SU-DHL-6 (cell line): ENCODE measurements at regions not wholly inside any gene's neighbourhood (a gene's known extent, or its start where the extent isn't known, plus 50 kb on each side); places are given as distances from the start of the nearest gene placed in this dataset.

ENCODE experiments used
- H2AFZ ChIP-seq: fragments of 200-600 bp; sonication (generic); 2 replicates; pipeline ENCODE4 v1.6.1; 2014; ENCODE audit warnings: low read depth, mild to moderate bottlenecking, moderate library complexity, mixed read lengths, antibody characterized with exemption, low read length; ENCODE audit not compliant: severe bottlenecking
- H3F3A ChIP-seq: fragments of 200-600 bp; shearing (Covaris generic); 2 replicates; pipeline ENCODE4 v1.6.0; 2016; ENCODE audit warnings: antibody characterized with exemption, mild to moderate bottlenecking; ENCODE audit not compliant: insufficient read depth
- H3K27ac ChIP-seq: fragments of 200-600 bp; sonication (generic); 2 replicates; pipeline ENCODE4 v1.5.1; 2016; ENCODE audit warnings: low read depth, mild to moderate bottlenecking, low read length, moderate library complexity, mixed read lengths
- H3K27me3 ChIP-seq: fragments of 200-600 bp; sonication (generic), shearing (Covaris generic); 2 replicates; pipeline ENCODE4 v1.6.0; 2014; ENCODE audit warnings: mild to moderate bottlenecking, low read length
- H3K36me3 ChIP-seq: fragments of 200-600 bp; sonication (generic); 2 replicates; pipeline ENCODE4 v1.6.1; 2014; ENCODE audit warnings: mild to moderate bottlenecking, low read length, mixed read lengths
- H3K4me2 ChIP-seq: fragments of 300-600, 200-600 bp; shearing (Covaris generic), sonication (generic); 2 replicates; pipeline ENCODE4 v1.6.0; 2014; ENCODE audit warnings: low read length, low read depth, mild to moderate bottlenecking; ENCODE audit not compliant: poor library complexity, severe bottlenecking
- H3K4me3 ChIP-seq: fragments of 200-600 bp; sonication (generic); 2 replicates; pipeline ENCODE4 v1.5.1; 2014; ENCODE audit warnings: antibody characterized with exemption, low read length, mild to moderate bottlenecking, mixed read lengths; ENCODE audit not compliant: insufficient read depth, poor library complexity, severe bottlenecking
- H3K79me2 ChIP-seq: fragments of 200-600 bp; sonication (generic); 2 replicates; pipeline ENCODE4 v1.6.1; 2014; ENCODE audit warnings: mild to moderate bottlenecking, low read length, moderate library complexity; ENCODE audit not compliant: insufficient read depth
- H3K9ac ChIP-seq: fragments of 200-600 bp; sonication (generic); 2 replicates; pipeline ENCODE4 v1.7.0; 2014; ENCODE audit warnings: mild to moderate bottlenecking, low read length
- H3K9me2 ChIP-seq: fragments of 200-600 bp; sonication (generic); replicated peaks from 2 replicates; pipeline ENCODE4 v1.6.1; 2014; ENCODE audit warnings: low read length; ENCODE audit not compliant: insufficient read depth
- H3K9me3 ChIP-seq: fragments of 200-600 bp; sonication (generic); 2 replicates; pipeline ENCODE4 v1.6.1; 2014; ENCODE audit warnings: low read length, mixed read lengths; ENCODE audit not compliant: insufficient read depth
- H4K20me1 ChIP-seq: fragments of 200-600 bp; sonication (generic); 2 replicates; pipeline ENCODE4 v1.6.1; 2014; ENCODE audit warnings: low read depth, mild to moderate bottlenecking, antibody characterized with exemption, low read length, moderate library complexity, mixed read lengths
- CTCF ChIP-seq: fragments of 200-600 bp; sonication (generic); IDR thresholded peaks from one replicate; pipeline ENCODE4 v1.5.1; 2017; ENCODE audit warnings: antibody characterized with exemption, mild to moderate bottlenecking, low read length, moderate library complexity; ENCODE audit not compliant: insufficient read depth, poor library complexity, severe bottlenecking
- EZH2phosphoT487 ChIP-seq: fragments of 200-600 bp; sonication (generic), shearing (Covaris generic); conservative IDR thresholded peaks from 2 replicates; pipeline ENCODE4 v1.6.1; 2018; ENCODE audit warnings: mild to moderate bottlenecking, antibody characterized with exemption, low read length, moderate library complexity, mixed read lengths

GRCh38 chr12:28742791-28743190, 406.3 kb upstream of the FAR2 start:
- Histone ChIP-seq H3K27me3 (no peaks in the 10 kb centered on the region), H2AFZ (no peak overlapping the region), H3K27ac (no peak overlapping the region), H3K9me3 (no peaks in the 10 kb centered on the region), H3K36me3 (no peaks in the 10 kb centered on the region), H3F3A (no peaks in the 10 kb centered on the region), H3K9ac (no peak overlapping the region), H4K20me1 (no peaks in the 10 kb centered on the region), H3K9me2 (no peaks in the 10 kb centered on the region), H3K79me2 (no peaks in the 10 kb centered on the region), H3K4me3 (no peak overlapping the region), H3K4me2 (no peak overlapping the region)
- no peak for TF ChIP-seq CTCF
- no peak for TF ChIP-seq EZH2phosphoT487

- H3K4me3 ChIP-seq = no peak overlapping the region
- H3K79me2 ChIP-seq = no peaks in the 10 kb centered on the region
- H3K27me3 ChIP-seq = no peaks in the 10 kb centered on the region
- no peaks in the 10 kb centered on the region for H3K9me2 ChIP-seq
- no peaks in the 10 kb centered on the region for H3K36me3 ChIP-seq
- H3K9me3 ChIP-seq = no peaks in the 10 kb centered on the region
- no peak overlapping the region for H3K4me2 ChIP-seq
- no peak for TF ChIP-seq CTCF
- no peak for TF ChIP-seq EZH2phosphoT487
- H3K27ac ChIP-seq = no peak overlapping the region
- H3F3A ChIP-seq = no peaks in the 10 kb centered on the region
- no peak overlapping the region for H3K9ac ChIP-seq
- no peak overlapping the region for H2AFZ ChIP-seq
- H4K20me1 ChIP-seq = no peaks in the 10 kb centered on the region
Observed at GRCh38 chr12:28746734-28747325, 402.2 kb upstream of the FAR2 start.

GRCh38 chr12:28750946-28751685, 398.0 kb upstream of the FAR2 start:
- no peaks in the 10 kb centered on the region for H4K20me1 ChIP-seq
- no peaks in the 10 kb centered on the region for H3K9me3 ChIP-seq
- no peak overlapping the region for H3K4me2 ChIP-seq

More at GRCh38 chr12:28750946-28751685, 398.0 kb upstream of the FAR2 start:
- no peak overlapping the region for H3K9ac ChIP-seq
- H3K27ac ChIP-seq = no peak overlapping the region
- H3K36me3 ChIP-seq = no peaks in the 10 kb centered on the region
- no peak overlapping the region for H2AFZ ChIP-seq
- no peak for TF ChIP-seq EZH2phosphoT487
- no peak for TF ChIP-seq CTCF
- no peaks in the 10 kb centered on the region for H3K9me2 ChIP-seq
- no peaks in the 10 kb centered on the region for H3F3A ChIP-seq
- no peaks in the 10 kb centered on the region for H3K27me3 ChIP-seq
- H3K79me2 ChIP-seq = no peaks in the 10 kb centered on the region
- no peak overlapping the region for H3K4me3 ChIP-seq
